Stimulated activated CD8-positive, alpha-beta memory T cell treated with anti-CD3 and anti-CD28 coated beads, Interleukin-4, amount 100 ng/mL, for 48 hours (primary cell): ENCODE measurements at regions not wholly inside any gene's neighbourhood (a gene's known extent, or its start where the extent isn't known, plus 50 kb on each side); places are given as distances from the start of the nearest gene placed in this dataset.

ENCODE experiments used
- DNase-seq: peaks from one replicate; pipeline ENCODE4 v3.0.0-alpha.2; 2020

DNA sequence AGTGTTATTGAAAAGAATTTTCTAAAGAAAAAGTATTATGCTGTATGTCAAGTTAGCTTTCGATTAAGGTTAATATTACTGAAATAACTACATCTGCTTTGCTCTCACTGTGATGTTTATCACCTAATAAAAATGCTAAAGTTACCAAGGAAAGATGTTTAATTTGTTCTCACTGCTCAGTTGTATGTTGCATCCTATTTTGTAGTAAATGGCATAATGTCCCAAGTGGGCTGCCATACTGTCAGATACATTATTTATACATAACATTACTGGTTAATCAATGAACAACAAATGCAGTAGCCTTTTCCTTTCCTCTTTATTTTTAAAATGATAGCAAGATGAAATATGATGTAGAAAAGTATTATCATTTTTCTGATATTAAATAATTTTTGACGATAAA, 226.3 kb upstream of the DACH1 start:
- DNase-seq: no peak

DNA sequence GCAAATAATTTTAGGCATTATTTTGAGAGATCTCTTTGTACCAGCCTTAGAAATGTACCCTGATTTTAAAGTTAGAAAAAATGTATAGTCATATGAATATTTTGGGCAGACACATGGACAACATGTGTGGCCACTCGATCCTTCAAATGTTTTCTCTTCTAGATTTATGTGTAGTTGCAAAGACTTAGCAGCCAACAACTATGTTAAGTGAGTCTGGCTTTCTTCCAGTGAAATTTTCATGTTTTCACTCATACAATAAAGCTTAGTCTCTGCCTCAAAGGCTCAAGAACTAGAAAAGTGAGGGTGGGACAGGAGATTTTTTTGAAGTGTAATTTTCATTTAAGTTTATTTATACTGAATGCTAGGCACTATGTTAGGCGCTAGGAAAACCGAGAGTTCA, 207.7 kb upstream of the DACH1 start:
- no peak for DNase-seq

- DNase-seq: no peak
Measured at GRCh38 chr13:72072261-72072660, 205.3 kb upstream of the DACH1 start.

GRCh38 chr13:72071713-72072112, 204.7 kb upstream of the DACH1 start:
- DNase-seq: no peak

- no peak for DNase-seq
Measured at GRCh38 chr13:72062566-72062965, 195.6 kb upstream of the DACH1 start.

GRCh38 chr13:72061613-72062012, 194.6 kb upstream of the DACH1 start:
- no peak for DNase-seq

DNA sequence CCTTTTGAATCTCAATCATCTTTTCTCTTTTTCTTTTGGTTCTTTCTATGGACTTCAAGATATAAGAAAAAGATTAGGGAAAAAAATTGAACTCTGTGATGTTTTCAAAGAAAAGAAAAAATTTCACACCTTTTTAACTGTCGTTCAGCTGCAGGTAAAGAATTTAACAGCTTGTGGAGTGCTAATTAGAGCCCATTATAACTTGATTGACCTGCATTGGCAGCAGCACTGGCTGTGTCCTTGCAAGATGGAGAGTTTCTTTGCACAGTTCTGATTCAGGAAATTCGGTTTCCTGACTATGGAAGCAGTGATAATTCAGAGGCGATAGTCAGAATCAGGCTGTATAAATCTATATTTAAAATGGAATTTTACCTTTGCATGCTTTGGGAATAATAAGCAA, 183.2 kb upstream of the DACH1 start:
- DNase-seq: no peak

DNA sequence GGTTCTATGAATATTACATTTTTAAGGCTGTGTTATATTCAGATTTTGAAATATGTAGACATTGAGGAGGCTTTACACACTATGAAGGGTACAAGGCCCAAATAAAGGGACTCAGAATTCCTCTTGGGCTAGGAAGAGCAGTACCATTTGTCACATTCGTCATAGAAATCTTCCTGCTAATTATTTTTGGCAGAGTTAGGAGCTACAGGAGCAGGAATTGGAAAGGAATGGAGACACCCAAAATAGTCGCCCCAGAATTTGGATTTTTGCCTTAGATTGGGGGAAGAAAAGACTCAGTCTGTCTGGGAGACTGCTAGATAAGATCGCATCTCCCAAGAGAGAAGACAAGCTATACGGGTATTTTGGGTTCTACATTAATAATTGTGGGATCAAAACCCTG, 176.4 kb upstream of the DACH1 start:
- no peak for DNase-seq

GRCh38 chr13:72041165-72041564, 174.2 kb upstream of the DACH1 start:
- DNase-seq: no peak

DNA sequence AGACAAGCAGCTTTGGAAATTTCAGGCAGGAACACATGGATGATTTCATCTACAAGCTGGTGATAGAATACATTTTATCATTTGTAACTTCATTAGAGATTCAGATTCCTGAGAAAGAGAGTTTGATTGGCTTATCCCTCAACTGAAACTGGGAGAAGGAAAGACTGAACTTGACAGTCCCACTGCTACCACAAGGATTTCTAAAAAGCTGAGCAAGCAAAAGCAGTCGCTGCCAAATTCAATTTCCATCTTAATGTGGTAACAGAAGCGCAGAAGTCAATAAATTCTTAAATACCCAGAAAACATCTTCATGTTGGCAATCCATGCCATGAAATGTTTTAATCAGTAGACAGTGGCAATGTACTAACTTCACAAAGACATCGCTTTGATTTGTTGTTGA, 172.1 kb upstream of the DACH1 start:
- no peak for DNase-seq

DNA sequence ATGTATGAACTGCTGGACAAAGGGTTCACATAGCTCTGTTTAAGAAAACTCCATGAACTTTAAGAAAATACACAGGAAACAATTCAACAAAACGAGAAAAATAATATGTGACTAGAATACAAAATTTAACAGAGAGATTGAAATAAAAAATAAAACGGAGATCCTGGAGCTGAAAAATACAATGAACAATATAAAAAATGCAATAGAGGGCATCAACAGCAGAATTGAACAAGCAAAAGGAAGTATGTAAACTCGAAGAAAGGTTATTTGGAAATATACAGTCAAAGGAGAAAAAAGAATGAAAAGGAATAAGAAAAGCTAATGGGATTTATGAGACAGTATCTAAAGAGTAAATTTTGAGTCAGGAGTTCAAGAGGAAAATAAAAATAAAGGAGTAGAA, 163.0 kb upstream of the DACH1 start:
- DNase-seq: no peak

DNA sequence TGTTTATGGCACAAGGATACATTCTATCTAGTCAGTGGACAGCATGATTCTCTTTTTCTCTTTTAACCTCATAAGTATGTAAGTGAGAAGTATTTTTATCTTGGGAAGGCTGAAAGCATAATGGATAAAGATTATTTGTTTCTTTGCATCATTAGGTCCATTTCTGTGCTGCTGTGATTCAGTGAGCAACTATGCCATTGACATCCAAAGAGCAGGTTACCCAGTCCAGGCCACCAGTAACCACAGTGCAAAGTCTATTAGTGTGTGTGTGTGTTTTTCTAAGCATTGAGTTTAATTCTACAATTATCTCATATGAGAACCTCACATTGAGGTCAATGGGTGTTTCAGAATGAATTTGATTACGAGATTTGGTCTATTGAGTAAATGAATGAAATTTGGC, 158.8 kb upstream of the DACH1 start:
- no peak for DNase-seq

GRCh38 chr13:72023895-72024294, 156.9 kb upstream of the DACH1 start:
- no peak for DNase-seq

- DNase-seq: no peak
Measured at GRCh38 chr13:72005455-72005854, 138.5 kb upstream of the DACH1 start.

- no peak for DNase-seq
Measured at GRCh38 chr13:72004784-72005374, 137.9 kb upstream of the DACH1 start.

- no peak for DNase-seq
Measured at GRCh38 chr13:72004246-72004645, 137.2 kb upstream of the DACH1 start.

DNA sequence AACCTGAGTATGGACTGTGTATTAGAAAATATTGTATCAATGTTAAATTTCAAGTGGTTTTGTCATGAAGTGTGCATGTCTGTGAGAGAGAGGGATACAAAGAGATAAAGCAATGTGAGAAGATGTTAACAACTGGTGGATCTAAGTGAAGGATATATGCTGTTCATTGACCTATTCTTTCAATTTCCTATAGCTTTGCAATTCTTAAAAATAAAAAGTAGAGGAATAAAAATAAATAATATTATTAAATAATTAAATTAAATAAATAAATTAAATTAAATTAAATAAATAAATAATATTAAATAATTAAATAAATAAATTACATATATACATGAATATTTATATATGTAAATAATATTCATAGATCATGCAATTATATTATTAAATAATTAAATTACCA, 131.2 kb upstream of the DACH1 start:
- DNase-seq: no peak

GRCh38 chr13:71979616-71980015, 112.6 kb upstream of the DACH1 start:
- no peak for DNase-seq

DNA sequence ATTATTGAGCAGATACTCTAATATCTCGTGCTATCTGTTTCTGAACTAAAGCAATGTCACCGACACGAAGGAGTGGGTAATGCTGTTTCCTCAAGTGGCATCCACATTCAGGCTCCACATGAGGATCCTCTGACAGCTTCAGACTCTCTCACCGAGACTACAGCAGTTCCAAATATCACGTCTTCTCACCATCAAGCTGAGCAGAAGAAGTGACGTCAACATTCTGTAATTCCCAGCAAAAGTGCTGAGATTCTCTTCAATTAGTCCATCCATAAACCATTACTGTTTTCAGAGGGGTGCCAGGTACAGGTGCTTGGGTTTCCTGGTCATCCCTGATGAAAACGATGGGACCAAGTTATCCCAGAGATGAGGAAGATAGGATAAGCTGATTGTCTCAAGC, 110.0 kb upstream of the DACH1 start:
- DNase-seq: no peak

DNA sequence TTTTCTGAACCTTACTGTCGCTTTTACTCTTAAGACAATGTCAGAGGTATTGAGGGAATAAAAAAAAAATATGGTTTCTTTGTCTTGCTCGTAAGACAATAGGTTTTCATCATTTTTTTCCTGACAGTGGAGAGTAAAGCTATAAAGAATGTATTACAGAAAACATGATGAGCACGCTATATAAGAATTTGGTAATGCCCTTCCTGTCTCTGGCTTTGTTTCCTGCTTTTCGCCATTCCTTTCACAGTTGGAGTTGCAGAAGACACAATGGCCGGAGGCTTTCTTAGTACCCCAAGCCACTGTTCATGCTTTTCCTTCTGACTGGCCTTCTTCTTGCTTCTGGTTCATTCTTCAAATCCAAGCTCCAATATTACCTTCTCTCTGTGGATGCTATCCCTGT, 101.0 kb upstream of the DACH1 start:
- no peak for DNase-seq

DNA sequence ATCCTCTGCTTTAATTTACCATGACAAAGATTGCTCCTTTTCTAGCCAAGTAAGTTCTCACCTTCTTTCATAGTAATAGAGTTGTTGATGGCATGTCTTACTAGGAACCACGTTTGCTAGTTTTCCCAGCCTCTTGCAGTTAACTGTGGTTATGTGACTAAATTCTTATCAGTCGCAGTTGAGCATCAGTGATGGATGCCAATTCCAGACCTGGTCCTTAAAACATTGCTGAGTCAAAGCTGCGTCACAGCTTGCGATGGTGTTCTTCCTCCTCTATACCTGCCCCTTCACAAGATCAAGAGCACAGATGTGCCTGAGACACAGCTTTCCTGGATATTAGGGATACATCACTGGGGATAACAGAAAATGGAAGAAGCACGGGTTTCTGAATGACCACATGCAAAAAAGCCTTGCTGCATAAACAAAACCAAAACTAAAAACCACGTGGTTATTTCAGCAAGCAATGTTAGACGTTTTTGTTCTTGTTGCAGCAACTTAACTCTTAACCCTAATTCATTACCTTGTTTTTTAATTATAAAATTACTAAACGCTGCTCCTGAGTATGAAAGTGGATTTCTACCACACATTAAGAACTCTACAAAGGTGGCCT, 97.6 kb upstream of the DACH1 start:
- DNase-seq: no peak

DNA sequence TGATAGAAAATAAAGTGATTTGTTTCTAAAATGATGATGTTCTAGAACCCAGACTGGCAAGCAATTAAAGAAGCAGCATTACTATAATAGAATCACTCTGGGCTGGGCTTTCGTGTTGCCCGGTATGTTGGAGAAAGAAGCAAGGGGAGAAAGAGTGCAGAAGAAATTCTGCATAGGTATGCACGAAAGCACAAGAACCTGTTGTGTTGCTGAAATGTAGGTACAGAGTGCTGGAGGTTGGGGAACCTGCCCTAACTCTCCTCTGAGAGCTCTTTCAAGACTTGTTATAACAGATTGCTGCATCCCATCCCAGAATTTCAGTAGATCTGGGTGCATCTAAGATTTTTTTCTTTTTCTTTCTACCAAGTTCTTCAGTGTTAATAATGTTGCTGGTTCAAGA, 95.7 kb upstream of the DACH1 start:
- DNase-seq: no peak

- no peak for DNase-seq
Measured at GRCh38 chr13:71962126-71962525, 95.1 kb upstream of the DACH1 start.

DNA sequence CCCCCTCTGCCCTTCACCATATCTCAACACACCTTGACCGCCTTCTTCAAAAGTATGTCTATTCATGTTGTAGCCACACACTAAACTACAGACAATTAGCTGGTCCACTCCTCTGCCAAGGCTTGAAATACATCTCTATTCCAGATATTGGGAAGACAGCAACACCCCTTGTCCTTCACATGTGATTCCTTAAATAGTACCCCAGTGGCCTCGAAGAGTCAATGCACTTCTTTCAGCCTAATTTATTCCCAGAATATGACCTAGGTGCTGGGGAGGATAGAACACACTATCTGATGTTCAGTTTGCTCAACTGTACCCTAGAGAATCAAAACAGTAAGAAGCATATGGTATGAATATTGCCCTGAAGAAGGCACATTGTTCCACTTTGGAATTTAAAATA, 82.4 kb upstream of the DACH1 start:
- DNase-seq: no peak

- no peak for DNase-seq
Measured at GRCh38 chr13:71939186-71939585, 72.2 kb upstream of the DACH1 start.
